HG03175 (cell line): ENCODE measurements at regions not wholly inside any gene's neighbourhood (a gene's known extent, or its start where the extent isn't known, plus 50 kb on each side); places are given as distances from the start of the nearest gene placed in this dataset.

Source experiments
- ATAC-seq: cut with Tn5 transposase; IDR thresholded peaks from one replicate; pipeline ENCODE4 v1.9.1; 2021; ENCODE audit warnings: mild to moderate bottlenecking, moderate library complexity; ENCODE audit not compliant: unreplicated experiment

- ATAC-seq = no peak
These were observed 151.3 kb downstream of the MAF start for GRCh38 chr16:79449067-79449769.

- no peak for ATAC-seq
These were observed 156.0 kb downstream of the MAF start for GRCh38 chr16:79444572-79444971.

DNA sequence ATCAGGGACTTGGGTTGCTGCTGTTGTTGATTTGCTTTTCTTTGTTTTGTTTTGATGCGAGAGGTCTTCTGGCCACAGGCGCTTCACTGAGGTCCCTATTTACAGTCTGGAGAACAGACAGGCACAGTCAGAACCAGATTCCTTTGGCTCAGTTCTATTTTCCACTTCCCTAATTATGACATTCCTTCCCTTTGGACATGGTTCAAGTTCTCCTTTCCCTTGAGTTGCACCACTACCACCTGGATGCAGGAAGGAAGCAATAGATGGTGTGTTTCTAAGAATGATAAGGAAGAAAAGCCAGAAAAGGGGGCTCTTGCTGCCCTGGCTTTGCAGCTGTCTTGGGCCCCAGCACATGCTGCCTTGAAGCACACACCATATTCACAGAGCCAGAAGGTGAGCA, 160.6 kb downstream of the MAF start:
- ATAC-seq = no peak

GRCh38 chr16:79437764-79438751, 162.5 kb downstream of the MAF start:
- ATAC-seq = no peak

DNA sequence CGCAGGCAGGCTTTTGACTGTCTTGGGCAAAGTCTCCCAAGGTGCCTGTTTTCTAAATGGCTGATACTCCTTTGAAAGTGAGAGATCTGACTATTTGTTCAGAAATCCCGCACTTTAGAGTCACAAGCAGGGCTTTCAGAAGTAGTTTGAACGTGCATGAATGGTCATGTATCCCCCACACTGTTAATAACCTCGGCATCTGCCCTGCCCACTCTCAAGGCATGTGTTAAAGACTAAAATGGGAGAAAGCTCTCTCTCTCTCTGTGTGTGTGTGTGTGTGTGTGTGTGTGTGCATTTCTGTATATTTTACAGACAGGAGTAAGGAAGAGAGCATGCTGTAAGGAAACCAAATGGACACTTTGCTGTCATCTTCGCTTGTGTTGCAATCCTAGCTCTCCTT, 163.7 kb downstream of the MAF start:
- no peak for ATAC-seq

- ATAC-seq = no peak
These were observed 165.8 kb downstream of the MAF start for GRCh38 chr16:79434771-79435170.

- no peak for ATAC-seq
These were observed 166.4 kb downstream of the MAF start for GRCh38 chr16:79434092-79434491.

DNA sequence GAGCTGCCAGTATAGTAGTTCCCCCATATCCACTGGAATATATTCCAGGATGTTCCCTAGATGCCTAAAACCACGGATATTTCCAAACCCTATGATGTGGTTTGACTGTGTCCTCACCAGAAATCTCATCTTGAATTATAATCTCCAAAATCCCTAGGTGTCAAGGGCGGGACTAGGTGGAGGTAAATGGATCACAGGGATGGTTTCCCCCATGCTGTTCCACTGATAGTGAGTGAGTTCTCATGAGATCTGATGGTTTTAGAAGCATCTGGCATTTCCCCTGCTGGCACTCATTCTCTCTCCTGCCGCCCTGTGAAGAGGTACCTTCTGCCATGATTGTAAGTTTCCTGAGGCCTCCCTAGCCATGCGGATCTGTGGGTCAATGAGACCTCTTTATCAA, 168.6 kb downstream of the MAF start:
- no peak for ATAC-seq

DNA sequence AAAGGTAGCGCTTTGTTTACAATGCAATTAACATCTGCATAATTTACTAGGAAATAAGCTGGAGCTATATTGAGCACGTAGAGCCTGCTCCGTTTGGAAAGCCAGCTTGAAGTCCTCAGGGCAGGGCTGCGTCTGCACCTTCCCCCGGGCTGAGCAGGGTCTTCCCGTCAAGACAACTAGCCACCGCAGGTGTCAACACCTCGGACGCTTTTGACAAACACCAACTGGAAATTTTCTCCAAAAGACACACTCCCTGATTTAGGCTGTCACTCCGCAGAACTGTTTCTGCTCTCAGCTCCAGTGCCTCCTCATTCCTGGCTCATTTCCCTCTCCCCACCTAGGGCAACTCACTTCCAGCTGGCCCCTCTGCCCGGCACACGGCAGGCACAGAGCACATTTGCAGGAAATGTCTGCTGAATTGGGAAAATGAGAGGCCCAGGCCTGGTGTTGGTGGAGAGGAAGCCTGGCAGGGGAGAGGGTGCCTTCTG, 170.3 kb downstream of the MAF start:
- no peak for ATAC-seq

- ATAC-seq = no peak
These were observed 171.0 kb downstream of the MAF start for GRCh38 chr16:79429381-79430190.

GRCh38 chr16:79426663-79427062, 173.9 kb downstream of the MAF start:
- no peak for ATAC-seq

DNA sequence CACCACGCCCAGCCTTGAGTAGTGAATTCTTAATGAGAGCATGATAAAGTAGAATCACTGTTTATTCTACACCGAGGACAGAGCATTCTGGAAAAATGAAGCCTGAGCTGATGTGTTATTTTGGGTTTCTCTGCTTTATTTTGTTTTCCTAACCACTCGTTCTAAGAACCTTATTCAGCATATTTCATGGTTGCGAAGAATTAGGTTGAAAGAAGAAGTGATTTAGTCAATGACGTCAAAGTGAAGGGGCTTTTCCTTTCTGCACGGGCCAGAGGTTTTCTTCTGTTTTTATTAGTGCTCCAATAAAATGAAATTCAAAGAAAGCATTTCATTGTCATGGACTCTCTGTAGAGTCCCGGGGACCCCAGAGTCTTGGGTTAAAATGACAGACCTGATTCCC, 178.5 kb downstream of the MAF start:
- ATAC-seq = no peak

GRCh38 chr16:79421126-79421525, 179.4 kb downstream of the MAF start:
- no peak for ATAC-seq

- ATAC-seq = no peak
These were observed 180.0 kb downstream of the MAF start for GRCh38 chr16:79420493-79420892.

DNA sequence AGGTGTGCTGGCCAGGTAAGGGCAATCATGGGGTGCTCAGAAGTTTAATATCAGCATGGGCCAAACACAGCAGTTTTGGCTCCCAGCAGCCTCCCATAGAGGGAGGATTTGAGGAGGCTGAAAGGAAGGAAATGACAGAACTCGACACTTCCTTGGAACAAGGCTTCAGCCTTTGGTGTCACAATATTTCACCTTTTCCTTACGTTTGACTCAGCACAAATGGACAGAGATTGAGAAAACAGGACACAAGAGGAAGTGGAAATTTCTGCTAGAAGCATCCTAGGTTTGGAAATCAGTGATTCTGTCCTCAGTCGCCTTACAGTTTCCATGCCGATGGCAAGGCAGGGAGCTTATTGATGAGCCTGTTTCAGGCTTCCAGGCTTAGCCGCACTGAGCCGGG, 181.4 kb downstream of the MAF start:
- ATAC-seq = no peak

- no peak for ATAC-seq
These were observed 182.9 kb downstream of the MAF start for GRCh38 chr16:79417601-79418008.

- ATAC-seq = no peak
These were observed 184.4 kb downstream of the MAF start for GRCh38 chr16:79415983-79416640.

GRCh38 chr16:79412783-79413225, 187.7 kb downstream of the MAF start:
- ATAC-seq = no peak

DNA sequence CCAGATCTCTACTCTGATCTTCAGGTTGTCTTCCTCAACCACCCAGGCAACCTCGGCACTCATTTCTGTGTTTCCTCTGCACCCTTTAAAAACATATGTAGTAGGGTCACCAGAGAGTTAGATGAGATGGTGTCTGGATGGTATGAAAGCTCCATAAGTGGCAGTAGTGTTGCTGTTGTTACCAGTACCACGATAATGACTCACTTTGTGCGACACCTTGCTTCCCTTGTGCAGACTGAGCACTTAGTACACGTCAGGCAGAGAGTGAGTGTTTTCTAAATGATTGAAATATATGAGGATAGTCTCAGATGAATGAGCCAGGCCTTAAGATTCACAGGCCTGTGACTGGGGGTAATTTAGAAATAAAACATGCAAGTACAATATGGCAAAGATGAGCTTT, 188.7 kb downstream of the MAF start:
- no peak for ATAC-seq

DNA sequence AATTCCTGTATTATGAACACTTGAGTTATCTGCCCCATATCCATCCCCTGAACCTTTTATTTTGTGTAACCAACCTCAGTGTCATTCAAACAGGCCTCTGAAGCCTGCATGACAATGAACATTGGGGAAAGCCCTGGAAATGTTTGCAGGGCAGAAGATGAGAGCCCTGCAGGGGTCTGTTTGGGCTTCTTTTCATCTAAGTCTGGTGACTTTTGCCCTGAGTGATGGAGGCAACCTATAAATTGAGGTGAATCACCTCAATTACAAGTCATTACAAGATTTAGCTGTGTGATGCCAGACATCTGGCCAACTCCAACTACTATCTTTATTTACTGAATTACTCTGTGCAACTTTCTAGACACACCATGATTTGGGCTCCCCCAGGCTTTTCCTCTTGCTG, 189.2 kb downstream of the MAF start:
- ATAC-seq = no peak

- no peak for ATAC-seq
These were observed 190.6 kb downstream of the MAF start for GRCh38 chr16:79409978-79410377.
